Mucosa of descending colon (tissue), 3 donors: ENCODE measurements at regions not wholly inside any gene's neighbourhood (a gene's known extent, or its start where the extent isn't known, plus 50 kb on each side); places are given as distances from the start of the nearest gene placed in this dataset.

Experiments used
- ATAC-seq: fragments of 200-7000 bp; cut with Tn5 transposase; one replicate; pipeline ENCODE4 v1.9.1; 2020; ENCODE audit warnings: mild to moderate bottlenecking, moderate library complexity
- DNase-seq, 3 donors: peaks; one replicate each; pipeline ENCODE4 v3.0.0-alpha.2; 2020
- H3K36me3 ChIP-seq: fragments of 200-600 bp; one replicate; pipeline ENCODE4 v1.8.0; 2021; ENCODE audit warnings: low read depth, mild to moderate bottlenecking
- H3K4me1 ChIP-seq: fragments of 200-600 bp; one replicate; pipeline ENCODE4 v1.8.0; 2021; ENCODE audit warnings: low read depth, mild to moderate bottlenecking
- H3K4me3 ChIP-seq: fragments of 200-600 bp; one replicate; pipeline ENCODE4 v1.8.0; 2021; ENCODE audit warnings: mild to moderate bottlenecking
- H3K9me3 ChIP-seq: fragments of 200-600 bp; one replicate; pipeline ENCODE4 v1.8.0; 2021; ENCODE audit warnings: mild to moderate bottlenecking
- intact Hi-C, 2 donors: fragments of 100-400 bp; cut with DNase I in 1 of 2; cut with micrococcal nuclease in 1 of 2; formaldehyde crosslinking; loops; one replicate each; pipeline versions ENCODE4 v1.11.0 to v1.11.1; 2022; cut with DNase I, micrococcal nuclease
- TF ChIP-seq, protein P1 (sequence below): fragments of 200-600 bp; IDR thresholded peaks from one replicate; pipeline ENCODE4 v1.8.0; 2022; ENCODE audit warnings: antibody characterized with exemption, mild to moderate bottlenecking
- donor health status: DM: no; HTN: no; CAD: no; lungs with moderate emphysema.
- donor health status: DM: no; HTN: no; CAD: no.
- donor health status: DM: no; HTN: yes; CAD: no.

DNA sequence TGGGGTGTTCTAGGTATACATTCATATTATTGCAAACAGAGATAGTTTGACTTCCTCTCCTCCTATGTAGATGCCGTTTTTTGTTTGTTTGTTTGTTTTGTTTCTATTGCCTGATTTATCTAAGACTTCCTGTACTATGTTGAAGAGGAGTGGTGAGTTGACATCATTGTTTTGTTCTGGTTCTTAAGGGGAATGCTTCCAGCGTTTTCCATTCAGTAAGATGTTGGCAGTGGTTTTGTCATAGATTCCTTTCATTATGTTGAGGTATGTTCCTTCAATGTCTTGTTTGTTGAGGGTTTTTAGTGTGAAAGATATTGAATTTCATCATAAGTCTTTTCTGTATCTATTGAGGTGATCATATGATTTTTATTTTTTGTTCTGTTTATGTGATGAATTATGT is 401.6 kb upstream of the EPHA5 start:
- DNase-seq: no peak
- TF ChIP-seq, protein P1, sequence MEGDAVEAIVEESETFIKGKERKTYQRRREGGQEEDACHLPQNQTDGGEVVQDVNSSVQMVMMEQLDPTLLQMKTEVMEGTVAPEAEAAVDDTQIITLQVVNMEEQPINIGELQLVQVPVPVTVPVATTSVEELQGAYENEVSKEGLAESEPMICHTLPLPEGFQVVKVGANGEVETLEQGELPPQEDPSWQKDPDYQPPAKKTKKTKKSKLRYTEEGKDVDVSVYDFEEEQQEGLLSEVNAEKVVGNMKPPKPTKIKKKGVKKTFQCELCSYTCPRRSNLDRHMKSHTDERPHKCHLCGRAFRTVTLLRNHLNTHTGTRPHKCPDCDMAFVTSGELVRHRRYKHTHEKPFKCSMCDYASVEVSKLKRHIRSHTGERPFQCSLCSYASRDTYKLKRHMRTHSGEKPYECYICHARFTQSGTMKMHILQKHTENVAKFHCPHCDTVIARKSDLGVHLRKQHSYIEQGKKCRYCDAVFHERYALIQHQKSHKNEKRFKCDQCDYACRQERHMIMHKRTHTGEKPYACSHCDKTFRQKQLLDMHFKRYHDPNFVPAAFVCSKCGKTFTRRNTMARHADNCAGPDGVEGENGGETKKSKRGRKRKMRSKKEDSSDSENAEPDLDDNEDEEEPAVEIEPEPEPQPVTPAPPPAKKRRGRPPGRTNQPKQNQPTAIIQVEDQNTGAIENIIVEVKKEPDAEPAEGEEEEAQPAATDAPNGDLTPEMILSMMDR: no peak
- Histone ChIP-seq H3K9me3 (peaks cover 15% of the 10 kb centered on the region), H3K4me1 (no peaks in the 10 kb centered on the region), H3K36me3 (no peaks in the 10 kb centered on the region), H3K4me3 (no peak overlapping the region)
- intact Hi-C loops: no loop called here
- ATAC-seq: no peak

DNA sequence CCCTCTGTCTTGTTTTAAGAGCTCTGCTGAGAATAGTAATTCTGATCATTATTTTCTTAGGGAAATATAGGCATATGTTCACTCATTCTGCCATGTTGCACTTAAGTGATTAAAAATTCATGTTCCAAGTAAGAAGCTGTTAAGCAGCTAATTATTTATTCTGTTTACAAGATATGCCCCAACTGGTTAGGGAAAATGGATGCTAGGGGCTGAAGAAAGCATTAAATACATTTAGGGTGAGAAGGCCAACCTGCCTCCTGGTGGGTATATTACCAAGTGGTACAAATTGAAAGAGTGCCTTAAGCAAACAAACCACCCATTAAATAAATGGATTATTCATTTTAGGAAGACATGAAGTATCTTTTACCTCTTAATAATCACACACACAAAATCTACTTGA is 392.6 kb upstream of the EPHA5 start:
- DNase-seq: no peak
- Histone ChIP-seq H3K36me3 (no peaks in the 10 kb centered on the region), H3K9me3 (no peaks in the 10 kb centered on the region), H3K4me3 (no peak overlapping the region), H3K4me1 (no peaks in the 10 kb centered on the region)
- TF ChIP-seq, protein P1: no peak
- intact Hi-C loops: no loop called here
- ATAC-seq: no peak

DNA sequence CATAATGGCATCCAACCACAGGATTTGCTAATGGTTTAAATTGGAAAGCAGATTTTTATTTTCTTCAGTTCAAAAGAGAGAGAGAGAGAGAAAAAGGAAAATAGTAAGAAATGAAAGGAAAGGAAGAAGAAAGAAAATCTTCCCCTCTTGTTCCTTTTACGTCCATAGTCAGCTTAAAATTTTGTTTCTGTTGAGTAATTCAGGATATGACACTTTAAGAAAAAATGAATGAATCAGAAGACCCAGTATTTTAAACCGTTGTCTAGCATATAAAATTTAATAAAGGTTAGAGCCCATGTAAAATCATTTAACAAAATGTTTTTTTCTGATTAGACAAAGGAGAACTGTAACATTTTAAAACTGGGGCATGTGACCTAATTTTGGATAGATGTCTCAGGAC is 391.8 kb upstream of the EPHA5 start:
- ATAC-seq: no peak
- H3K9me3 ChIP-seq: no peaks in the 10 kb centered on the region

DNA sequence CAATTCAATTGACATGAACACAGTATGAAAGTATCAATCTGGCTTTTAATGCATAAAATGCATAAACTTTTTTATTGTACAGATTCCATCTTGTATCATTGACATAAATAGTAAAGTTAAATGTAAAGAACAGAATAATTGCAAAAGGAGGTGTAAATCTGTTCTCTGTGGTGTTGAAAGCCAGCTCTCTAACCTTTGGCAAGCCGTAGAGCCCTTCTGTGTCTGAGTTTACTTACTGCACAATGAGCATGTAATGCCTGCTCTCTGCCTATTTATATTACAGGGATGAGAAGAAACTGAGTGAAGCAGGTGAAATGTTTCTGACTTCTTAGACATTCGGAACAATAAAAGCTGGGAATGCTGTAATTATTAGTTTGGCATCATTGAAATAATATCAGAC is 389.3 kb upstream of the EPHA5 start:
- H3K36me3 ChIP-seq: no peaks in the 10 kb centered on the region
- no peaks in the 10 kb centered on the region for H3K9me3 ChIP-seq
- TF ChIP-seq, protein P1: no peak
- intact Hi-C loops: no loop called here
- H3K4me1 ChIP-seq: no peaks in the 10 kb centered on the region
- no peak for ATAC-seq
- no peak overlapping the region for H3K4me3 ChIP-seq
- DNase-seq: no peak

More for the DNA sequence above, 391.8 kb upstream of the EPHA5 start:
- TF ChIP-seq, protein P1: no peak
- Histone ChIP-seq H3K36me3 (no peaks in the 10 kb centered on the region), H3K4me1 (no peaks in the 10 kb centered on the region), H3K4me3 (no peak overlapping the region)
- DNase-seq: no peak
- intact Hi-C loops: no loop called here

DNA sequence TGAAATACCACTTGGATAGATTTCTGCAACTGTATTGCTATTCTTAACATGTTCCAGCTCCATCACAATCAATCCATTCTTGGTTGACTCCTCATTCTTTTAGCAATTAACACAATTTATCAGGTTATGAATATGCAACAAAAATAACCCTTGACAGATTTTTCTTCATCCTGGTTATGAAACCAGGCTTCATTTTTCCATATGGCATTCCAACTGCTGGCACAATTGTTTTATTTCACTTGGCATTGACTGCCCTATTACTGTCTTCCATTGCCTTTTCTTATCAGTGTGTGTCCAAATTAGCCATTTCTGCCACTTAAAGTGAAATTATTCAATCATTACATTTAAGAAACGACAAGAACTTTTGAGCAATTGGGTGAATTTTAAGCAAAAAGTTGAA is 388.8 kb upstream of the EPHA5 start:
- Histone ChIP-seq H3K4me1 (no peaks in the 10 kb centered on the region), H3K4me3 (no peak overlapping the region), H3K36me3 (no peaks in the 10 kb centered on the region), H3K9me3 (no peaks in the 10 kb centered on the region)
- no peak for ATAC-seq
- TF ChIP-seq, protein P1: no peak
- no peak for DNase-seq
- intact Hi-C loops: no loop called here

DNA sequence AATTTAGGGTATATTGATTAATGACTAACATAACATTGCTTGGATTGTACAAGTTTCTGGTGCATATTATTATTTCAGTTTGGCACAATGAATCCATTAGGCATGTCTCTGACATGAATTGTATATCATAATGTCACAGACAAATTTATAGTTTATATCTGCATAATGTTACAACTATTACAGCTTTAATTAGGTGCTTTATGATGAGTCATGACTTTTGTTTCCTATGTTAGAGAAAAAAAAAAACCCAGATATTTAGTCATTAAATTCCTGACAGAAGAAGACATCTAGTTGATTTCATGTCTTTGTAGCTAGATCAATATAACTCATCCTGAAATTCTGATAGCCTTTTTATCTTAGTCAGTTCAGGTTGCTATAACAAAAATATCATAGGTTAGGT is 385.7 kb upstream of the EPHA5 start:
- Histone ChIP-seq H3K4me1 (no peaks in the 10 kb centered on the region), H3K4me3 (no peak overlapping the region), H3K9me3 (no peaks in the 10 kb centered on the region), H3K36me3 (no peaks in the 10 kb centered on the region)
- DNase-seq (no peak), ATAC-seq (no peak)
- TF ChIP-seq, protein P1: no peak
- intact Hi-C loops: no loop called here
